T follicular helper cell (primary cell): ENCODE measurements at regions not wholly inside any gene's neighbourhood (a gene's known extent, or its start where the extent isn't known, plus 50 kb on each side); places are given as distances from the start of the nearest gene placed in this dataset.

ENCODE experiments used
- DNase-seq: peaks from one replicate; pipeline ENCODE4 v3.0.0-alpha.2; 2020; ENCODE audit warnings: low read depth

DNA sequence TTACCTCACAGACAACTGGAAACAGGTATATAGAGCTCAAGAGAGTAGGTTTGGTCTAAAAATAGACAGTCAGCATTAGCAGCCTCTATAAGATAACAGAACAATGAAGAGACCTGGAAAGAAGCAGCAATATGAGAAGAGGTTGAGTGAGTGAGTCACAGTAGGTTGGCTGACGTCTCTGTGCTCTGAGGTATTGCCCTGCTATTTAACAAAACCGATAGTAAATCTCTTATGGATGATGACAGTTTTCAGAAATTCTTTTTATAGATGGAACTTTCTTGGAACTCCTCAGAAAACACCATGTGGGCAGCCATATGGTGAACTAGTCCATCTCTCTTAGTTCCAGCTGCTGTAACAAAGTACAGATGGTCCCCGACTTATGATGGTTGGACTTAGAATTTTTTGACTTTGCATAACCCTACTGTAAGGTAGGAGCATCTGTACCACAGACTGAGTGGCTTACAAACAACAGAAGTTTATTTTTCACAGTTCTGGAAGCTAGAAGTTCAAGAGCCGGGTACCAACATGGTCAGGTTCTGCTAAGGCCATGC lies 123.5 kb downstream of the MBD2 start:
- no peak for DNase-seq

DNA sequence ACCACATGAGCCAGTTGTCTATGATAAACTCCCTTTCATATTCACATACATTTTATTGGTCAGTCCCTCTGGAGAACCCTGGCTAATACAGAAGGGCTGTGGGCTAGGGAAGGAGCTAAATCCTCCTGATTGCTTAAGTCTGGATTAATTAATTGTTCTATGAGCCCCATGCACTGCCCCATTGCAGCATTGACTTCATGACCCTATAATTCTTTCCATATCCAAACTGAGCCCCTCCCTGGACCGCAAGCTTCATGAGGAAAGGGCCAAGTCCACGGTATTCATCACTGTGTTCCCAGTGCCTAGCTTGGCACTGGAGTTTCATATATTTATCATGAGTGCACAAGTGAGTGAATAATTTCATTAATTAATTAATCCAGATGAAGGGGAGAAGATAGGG lies 124.0 kb downstream of the MBD2 start:
- no peak for DNase-seq

DNA sequence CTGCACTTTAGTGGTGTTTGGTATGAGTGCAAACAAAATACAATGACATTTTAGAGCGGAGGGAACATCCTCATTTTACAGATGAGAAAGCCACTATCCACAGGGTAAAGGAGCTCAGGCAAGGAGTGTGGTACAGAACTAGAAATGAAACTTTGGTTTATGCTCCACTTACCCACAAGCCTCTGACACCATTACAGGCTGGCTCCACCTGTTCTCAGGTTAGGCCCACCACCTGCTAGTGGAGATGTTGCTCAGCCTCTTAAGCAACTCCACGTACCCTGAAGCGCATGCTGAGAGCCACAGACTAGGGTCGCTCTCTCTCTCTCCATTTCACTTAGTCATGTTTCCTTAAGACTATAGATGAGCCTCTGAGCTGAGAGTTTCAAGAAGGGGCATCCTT lies 130.0 kb downstream of the MBD2 start:
- no peak for DNase-seq

DNA sequence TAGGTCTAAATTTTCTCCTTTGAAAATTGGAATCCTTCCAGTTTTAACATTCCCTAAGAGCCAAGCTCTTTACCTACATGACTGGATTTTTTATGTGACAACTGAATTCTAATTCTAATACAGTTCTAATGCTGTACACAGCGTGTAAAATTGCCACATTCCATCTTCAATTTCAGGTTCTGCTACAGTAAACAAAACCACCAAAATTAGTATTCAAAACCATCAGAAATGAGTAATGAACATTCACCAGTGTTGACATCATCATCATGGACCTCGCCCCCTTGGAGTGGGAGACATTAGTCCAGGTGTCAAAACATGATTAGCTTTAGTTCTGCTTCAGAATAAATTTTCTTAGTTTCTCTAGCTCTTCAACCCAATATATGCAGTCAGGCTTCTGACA lies 133.6 kb downstream of the MBD2 start:
- no peak for DNase-seq

DNA sequence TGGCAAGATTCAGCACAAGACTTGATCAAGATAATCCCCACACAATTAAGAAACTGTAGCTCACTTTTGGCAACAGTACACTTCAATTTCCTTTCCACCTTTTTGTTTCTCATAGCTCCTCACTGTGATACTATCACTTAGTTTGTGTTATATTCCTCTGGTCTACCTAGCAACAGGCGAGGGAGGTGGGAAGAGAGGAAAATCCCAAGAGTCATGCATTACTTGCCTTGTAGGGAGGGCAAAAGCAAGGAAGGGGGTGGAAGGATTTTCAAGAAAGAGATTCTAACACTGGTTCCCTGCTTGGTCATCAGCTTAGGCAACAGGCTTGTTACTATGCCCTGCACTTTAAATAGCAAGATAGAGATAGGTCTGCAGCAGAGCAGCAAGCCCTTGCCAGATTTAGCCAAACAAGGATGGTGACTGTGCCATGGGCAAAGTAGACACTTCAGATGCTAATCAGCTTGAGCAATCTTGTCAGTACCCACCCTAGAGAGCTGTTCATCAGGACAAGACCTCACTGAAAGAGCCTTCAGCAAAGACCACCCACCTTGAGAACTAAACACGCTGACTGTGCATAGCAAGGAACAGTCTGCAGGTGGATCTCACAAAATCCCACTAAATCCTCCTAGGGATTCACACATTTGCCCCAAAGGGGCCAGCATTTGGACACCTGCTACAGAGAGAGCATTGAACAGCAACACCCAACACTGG lies 134.6 kb downstream of the MBD2 start:
- no peak for DNase-seq

DNA sequence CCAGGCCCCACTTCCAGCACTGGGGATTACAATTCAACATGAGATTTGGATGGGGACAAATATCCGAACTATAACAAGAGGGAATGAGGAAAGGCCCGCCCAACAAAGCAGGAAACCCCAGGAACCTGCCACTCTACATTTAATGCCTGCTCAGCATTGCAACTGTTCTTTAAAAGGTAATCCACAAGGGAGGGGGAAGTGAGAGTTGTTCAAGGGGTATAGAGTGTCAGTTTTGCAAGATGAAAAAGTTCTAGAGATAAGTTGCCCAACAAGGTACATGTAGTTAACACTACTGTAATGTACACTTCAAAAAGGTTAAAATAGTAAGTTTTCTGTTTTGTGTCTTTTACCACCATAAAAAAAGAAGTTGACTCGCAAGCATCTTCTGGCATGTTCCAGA lies 137.6 kb downstream of the MBD2 start:
- DNase-seq: no peak

DNA sequence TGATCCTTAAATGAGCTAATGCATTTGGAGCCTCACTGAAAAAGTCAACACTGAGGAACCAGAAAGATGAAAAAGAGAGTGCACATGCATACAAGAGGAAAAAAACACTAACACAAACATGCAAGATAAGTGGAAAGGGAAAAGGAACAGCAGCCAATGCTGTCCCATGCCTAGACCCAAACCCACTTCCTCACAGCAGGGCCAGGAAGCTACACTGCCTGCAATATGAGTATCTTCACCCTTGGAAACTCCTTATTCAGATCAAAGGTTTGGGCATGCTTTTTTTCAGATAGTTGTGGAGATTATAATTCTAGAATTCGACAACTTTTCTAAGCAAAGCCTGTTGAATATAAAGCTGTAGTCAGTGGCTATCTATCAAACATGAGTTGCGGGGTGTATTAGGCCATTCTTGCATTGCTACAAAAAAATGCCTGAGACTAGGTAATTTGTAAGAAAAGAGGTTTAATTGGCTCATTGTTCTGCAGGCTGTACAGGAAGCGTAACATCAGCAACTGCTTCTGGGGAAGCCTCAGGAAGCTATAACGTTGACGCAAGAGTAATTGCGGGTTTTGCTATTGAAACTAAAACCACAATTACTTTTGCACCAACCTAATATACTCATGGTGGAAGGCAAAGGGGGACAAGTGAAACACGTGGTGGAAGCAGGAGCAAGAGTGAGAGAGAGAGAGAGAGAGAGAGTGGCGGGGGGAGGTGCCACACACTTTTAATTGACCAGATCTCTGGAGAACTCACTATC lies 138.2 kb downstream of the MBD2 start:
- peak; percentile 3 for DNase-seq

DNA sequence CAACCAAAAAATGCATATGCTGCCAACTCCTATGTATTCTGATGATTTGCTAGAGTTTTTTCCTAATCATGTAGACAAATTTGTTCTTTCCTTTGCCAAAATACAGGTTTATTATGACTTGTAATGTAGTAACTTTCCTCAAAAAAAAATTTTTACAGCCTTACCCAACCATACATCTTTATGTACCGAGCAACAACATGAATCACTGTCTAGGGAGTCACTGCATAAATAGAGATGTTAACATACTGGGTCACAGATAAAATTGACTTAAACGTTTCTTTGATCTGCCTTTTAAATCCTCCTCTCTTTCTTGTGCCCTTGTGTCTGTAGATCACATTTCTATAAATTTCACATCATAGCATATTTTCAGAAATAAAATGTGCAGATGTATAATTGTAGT lies 143.6 kb downstream of the MBD2 start:
- no peak for DNase-seq

DNA sequence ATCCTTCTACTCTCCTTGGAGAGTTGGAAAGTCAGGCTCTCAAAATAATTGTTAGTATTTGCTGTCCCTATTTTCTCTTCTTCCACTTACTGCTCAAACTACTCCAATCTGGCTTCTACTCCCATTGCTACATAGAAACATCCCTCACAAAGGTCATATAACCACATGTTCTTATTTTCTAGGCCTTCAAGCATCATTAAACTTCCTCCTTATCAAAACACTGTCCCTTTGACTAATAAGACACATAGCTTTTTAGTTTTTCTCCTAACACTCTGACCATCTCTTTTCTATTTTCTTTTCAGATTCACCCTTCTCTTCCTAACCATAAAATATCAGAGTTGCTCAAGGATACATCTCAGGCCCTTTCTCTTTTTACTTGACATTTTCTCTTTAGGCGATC lies 148.3 kb downstream of the MBD2 start:
- DNase-seq: no peak

DNA sequence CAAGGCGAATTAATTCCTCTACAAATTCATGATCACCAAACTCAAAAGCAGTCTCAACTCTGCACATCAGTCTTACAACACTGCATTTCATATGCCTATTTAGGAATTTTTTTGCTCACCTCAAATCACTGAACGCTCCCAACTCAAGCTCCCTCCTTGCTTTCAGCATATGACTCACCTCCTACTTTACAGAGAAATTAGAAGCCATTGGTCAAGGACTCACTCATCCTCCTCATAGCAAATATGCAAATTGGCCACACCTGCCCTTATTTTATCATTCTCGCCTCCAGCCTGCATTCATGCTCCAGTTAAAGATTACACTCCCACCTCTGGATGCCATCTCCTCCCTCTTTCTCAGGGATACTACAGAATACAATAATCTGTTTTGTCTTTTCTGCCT lies 148.8 kb downstream of the MBD2 start:
- no peak for DNase-seq

DNA sequence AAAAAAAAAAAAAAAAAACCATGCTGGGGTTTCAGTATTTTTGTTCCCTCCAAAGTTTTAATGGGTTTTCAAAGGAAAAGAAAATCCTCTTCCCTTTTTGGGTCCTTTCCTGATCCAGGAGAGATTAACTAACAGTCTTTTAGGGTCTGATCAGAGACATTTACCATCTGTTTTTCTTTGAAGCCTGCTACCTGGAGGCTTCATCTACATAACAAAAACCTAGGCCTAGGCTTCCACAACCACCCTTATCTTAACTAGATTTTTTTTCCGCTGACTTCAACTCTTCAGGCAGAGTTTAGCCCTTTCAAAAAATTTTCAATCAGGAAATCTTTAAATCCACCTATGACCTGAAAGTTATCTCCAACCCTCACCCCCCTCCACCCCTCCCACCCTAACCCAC lies 154.7 kb downstream of the MBD2 start:
- DNase-seq: no peak

DNA sequence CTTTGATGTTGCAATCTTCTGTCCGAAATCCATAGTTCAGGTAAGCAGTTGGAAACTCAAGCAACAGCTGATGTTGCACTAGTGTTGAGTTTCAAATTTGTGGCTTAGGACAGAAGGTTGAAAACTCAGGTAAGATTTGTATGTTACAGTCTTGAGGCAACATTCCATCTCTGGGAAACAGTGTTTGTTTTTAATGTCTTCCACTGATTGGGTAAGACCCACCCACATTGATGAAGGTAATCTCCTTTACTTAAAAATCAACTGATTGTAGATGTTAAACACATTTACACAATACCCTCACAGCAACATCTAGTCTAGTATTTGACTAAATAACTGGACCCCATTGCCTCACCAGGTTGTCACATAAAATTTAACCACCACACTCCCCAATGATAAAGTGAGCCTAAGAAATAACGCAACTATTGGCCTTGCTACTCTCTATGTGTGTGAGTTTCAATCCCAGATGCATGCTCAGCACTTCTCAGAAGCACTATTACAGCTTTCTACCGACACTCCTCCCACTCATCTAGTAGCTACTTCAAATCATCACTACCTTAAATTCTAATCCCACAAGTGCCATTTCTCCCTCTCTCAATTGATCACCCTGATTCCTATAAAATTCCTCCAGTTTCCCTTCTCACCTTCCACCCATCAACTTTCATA lies 164.0 kb downstream of the MBD2 start:
- DNase-seq: no peak

DNA sequence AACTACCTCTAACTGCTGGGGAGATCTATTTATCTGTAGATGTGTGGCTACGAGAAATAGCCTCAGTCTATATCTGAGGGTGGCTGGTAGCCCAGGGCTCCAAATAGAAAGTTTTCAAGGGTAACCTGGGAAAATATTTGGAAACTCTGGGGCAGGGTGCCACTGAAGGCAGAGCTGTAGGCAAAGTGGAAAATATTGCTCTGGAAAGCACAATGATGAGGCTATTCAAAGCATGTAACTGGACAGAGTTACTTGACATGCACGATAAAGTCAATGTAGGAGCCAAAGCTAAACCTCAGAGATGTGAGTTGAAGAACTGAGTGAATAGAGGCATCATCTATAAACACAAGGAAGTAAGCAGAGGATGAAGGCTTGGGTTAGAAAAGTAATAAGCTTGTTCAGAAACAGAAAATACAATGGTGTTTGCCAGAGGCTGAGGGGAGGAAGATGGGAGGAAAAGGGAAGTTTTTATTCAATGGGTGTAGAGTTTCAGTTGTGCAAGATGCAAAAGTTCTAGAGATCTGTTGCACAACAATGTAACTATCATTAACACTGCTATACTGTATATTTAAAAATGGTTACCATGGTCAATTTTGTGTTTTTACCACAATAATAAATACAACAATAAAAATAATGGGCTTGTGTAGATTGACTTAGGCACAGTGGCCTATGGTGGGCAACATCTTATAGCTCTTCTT lies 171.6 kb downstream of the MBD2 start:
- DNase-seq: no peak

DNA sequence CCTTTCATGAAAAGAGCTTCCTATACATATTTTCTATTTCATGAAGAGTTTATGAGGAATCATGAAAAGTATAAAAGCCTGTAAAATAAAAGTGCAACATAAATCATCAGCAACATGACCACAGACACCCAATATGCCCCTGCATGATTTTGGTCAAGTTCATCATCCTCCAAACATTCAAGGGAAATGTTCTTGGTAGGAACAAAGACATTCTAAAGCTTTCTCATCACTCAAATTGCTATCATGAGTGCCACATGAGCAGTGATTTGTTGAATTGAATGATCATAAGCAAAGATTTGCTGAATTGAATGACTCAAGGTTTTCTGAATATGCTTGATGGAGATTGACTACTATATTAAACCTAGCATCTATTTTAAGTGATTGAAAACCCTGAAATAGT lies 172.2 kb downstream of the MBD2 start:
- no peak for DNase-seq

DNA sequence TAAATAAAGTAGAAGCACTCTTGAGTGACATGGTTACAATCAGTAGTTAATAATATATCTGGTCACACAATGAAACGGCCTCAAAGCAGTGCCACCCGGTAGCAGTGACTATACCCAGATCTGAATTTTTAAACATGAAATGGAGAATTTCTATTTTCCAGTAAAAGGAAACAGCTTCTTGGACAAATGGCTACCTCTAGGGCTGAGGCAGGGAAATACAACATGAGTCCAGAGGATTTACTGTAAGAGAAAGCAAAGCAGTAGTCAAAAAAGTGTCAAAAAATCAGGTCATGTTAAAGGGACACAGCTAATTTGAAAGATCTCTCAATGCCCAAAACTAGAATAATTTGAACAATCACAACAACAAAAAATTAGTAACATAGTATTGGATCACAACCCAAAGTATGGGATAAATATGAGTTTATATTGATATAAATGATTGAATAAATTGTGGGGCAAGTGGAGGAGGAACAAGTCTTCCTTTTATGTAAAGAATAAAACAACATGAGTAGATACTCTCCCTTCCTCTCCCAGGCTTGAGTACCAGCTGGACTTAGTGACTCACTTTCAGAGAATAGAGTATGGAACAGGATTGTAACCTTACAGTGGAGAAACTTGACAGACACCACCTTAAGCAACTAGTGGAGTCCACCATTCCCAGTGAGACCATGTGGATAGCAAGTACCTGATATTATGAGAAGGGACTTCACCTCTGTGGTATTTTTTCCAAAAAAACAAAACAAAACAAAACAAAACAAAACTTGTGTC lies 180.8 kb downstream of the MBD2 start:
- no peak for DNase-seq

DNA sequence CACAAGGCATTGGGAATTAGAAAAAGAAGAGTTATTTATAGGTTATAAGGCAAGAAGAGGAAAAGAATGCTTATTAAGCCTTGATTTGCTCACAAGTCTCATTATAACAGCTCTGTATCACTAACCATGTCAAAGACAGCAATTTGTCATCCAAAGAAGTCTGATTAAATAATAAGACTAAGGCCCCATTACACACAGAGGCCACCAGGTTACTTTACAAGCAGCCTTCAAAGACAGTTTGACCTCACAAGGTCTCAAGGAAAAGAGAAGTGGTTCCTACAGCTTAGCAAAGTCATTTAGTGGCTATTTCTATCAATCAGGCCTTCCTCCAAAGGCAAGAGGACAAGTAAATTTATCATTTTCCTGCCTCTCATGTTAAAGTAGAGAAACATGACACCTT lies 188.5 kb downstream of the MBD2 start:
- DNase-seq: no peak

DNA sequence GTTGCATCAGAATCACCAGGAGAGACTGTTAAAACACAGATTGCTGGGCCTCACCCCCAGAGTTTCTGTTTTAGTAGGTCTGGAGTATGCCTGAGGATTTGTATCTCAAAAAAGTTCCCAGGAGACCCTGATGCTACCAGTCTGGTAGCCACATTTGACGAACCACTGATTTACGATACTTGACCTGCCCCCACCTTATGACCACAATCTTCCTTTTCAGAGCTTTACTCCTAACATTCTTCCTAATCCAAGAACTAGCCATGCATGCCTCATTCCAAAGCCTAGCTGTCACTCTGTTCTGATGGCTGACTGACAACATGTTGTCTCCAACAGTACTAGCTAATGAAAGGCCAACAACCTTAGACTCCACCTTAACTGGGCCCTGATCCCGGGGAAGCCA lies 191.4 kb downstream of the MBD2 start:
- DNase-seq: no peak

DNA sequence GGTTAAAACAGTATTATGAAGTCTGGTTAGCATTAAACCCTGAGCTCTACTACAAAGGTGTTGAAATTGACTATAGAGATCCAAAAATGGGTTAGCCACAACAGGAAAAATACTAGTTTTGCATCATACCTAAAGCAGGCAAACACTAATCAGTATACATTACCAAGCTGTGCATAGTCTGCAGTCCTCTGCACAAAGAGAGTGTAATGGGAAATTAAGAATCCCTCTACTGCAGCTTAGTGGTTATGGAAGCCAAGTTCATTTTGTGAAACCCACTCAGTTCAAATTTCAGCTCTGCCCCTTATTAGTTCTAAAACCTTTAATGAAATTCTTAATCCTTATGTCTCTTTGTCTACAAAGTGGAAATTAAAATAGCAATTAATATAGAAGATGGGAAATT lies 192.1 kb downstream of the MBD2 start:
- DNase-seq: no peak

DNA sequence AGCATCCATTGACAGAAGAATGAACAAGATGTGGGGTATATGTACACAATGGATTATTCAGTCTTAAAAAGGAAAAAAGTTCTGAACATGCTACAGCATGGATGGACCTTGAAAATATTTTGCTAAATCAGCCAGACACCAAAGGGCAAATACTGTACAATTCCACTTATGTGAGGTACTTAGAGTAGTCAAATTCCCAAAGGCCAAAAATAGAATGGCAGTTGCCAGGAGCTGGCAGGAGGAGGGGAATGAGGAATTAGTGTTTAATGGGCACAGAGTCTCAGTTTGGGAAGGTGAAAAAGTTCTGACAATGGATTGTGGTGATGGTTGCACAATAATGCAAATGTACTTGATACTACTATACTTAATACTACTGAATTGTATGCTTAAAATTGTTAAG lies 193.2 kb downstream of the MBD2 start:
- no peak for DNase-seq

DNA sequence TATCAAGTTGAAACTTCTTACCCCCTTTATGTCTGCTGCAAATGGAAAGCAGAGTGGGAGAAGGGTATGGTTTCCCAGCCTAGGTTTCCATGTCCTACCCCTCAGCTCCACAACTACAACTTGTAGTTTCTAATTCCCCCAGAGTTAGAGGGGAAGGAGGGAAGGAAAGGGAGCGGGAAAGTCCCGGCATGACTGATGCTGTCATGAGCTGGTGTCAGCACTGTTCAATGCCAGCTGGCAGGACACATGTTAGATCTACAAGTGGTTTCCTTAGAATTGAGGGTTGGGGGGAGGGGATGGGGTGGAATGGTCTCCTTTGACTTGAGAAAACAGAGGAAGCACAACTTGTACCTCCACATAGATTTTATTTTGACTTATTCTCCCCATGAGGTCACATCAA lies 194.0 kb downstream of the MBD2 start:
- DNase-seq: no peak

DNA sequence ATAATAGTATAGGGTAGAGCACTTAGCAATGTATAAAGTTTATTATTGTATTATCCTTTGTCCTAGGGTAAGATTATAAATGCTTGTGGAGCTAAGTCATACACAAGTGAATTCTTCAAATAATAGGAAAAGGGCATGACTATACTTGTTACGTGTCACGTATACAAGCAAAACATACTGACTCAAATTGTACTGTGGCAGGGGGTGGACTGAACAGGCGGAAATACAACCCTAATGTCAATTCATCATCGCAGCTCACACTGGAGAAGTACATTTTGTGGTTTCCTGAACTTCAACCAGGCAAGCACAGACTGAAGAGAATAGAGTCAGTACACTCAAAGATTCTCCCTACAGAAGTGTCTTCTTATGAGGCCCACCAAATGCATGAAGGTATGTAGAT lies 201.0 kb downstream of the MBD2 start:
- no peak for DNase-seq

DNA sequence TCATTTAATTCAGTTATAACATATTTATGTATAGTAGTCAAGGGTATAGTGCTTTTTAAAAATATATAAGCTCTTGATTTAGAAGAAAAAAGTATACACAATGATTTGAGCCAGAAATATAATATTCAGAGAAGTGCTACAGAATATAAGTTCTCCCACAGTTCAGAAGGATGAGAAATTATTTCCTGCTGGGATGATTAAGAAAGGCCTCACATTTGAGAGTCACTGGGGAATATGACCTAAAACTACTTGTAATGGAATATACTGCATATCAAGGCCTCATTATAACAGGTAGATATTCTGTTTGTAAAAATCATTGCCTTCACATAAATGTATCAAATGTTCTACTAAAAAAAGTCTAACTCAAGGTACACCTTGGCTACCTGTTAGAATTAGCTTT lies 203.5 kb downstream of the MBD2 start:
- DNase-seq: no peak
